CD14-positive monocyte (primary cell): ENCODE measurements at regions not wholly inside any gene's neighbourhood (a gene's known extent, or its start where the extent isn't known, plus 50 kb on each side); places are given as distances from the start of the nearest gene placed in this dataset.

Source experiments
- DNase-seq, 3 donors: peaks; one replicate each; pipeline ENCODE4 v3.0.0-alpha.2; 2011 to 2022
- H2AFZ ChIP-seq: 2 replicates; pipeline ENCODE4 v1.6.0; 2012; ENCODE audit warnings: mild to moderate bottlenecking, low read depth, low read length, inconsistent platforms; ENCODE audit not compliant: insufficient read depth, poor library complexity, severe bottlenecking
- H3K27ac ChIP-seq, 2 donors: 1 replicate in 1 of 2; 2 replicates in 1 of 2; pipeline ENCODE4 v1.5.1; 2012 to 2013; ENCODE audit warnings: low read length in 2 of 2, control low read depth in 1 of 2, inconsistent platforms in 1 of 2, low read depth in 1 of 2, mild to moderate bottlenecking in 1 of 2
- H3K27me3 ChIP-seq, 2 donors: one replicate each; pipeline versions ENCODE4 v1.6.0 to v1.6.1; 2011 to 2013; ENCODE audit warnings: low read length in 2 of 2; ENCODE audit not compliant: control insufficient read depth in 2 of 2, insufficient read depth in 2 of 2
- H3K36me3 ChIP-seq, 2 donors: replicated peaks in 1 of 2; 1 replicate in 1 of 2; 2 replicates in 1 of 2; pipeline versions ENCODE4 v1.5.1 to v1.6.1; 2012 to 2013; ENCODE audit warnings: low read length in 2 of 2, control low read depth in 1 of 2, inconsistent platforms in 1 of 2, mild to moderate bottlenecking in 1 of 2; ENCODE audit not compliant: insufficient read depth in 2 of 2, control insufficient read depth in 1 of 2
- H3K4me1 ChIP-seq, 2 donors: 1 replicate in 1 of 2; 2 replicates in 1 of 2; pipeline versions ENCODE4 v1.5.1 to v1.6.1; 2012 to 2013; ENCODE audit warnings: low read length in 2 of 2, control low read depth in 1 of 2, inconsistent platforms in 1 of 2, mild to moderate bottlenecking in 1 of 2, moderate library complexity in 1 of 2; ENCODE audit not compliant: insufficient read depth in 2 of 2, control insufficient read depth in 1 of 2
- H3K4me2 ChIP-seq: replicated peaks from 2 replicates; pipeline ENCODE3; 2012; ENCODE audit warnings: low read length, moderate library complexity, mild to moderate bottlenecking; ENCODE audit not compliant: poor library complexity, severe bottlenecking; ENCODE audit errors: extremely low read depth
- H3K4me3 ChIP-seq, 3 experiments: fragments of 200-600 bp in 1 of 3; sonication (generic) in 1 of 3; replicated peaks in 1 of 3; 1 replicate in 2 of 3; 2 replicates in 1 of 3; pipeline ENCODE4 v1.5.1; 2011 to 2013; ENCODE audit warnings: low read length in 3 of 3, mild to moderate bottlenecking in 3 of 3, control low read depth in 2 of 3, low read depth in 2 of 3, inconsistent platforms in 1 of 3, moderate library complexity in 1 of 3
- H3K79me2 ChIP-seq: 2 replicates; pipeline ENCODE4 v1.6.0; 2012; ENCODE audit warnings: mild to moderate bottlenecking, control low read depth, inconsistent platforms, low read length, moderate library complexity; ENCODE audit not compliant: insufficient read depth
- H3K9ac ChIP-seq: 2 replicates; pipeline ENCODE4 v1.6.0; 2017; ENCODE audit warnings: low read length, mild to moderate bottlenecking; ENCODE audit not compliant: insufficient read depth, poor library complexity, severe bottlenecking
- H3K9me3 ChIP-seq, 2 donors: replicated peaks in 1 of 2; 1 replicate in 1 of 2; 2 replicates in 1 of 2; pipeline versions ENCODE4 v1.5.1 to v1.6.1; 2012 to 2013; ENCODE audit warnings: low read length in 2 of 2, control low read depth in 1 of 2; ENCODE audit not compliant: control insufficient read depth in 1 of 2, insufficient read depth in 1 of 2
- H4K20me1 ChIP-seq: 2 replicates; pipeline ENCODE4 v1.6.0; 2012; ENCODE audit warnings: mild to moderate bottlenecking, low read length, control low read depth, moderate library complexity; ENCODE audit not compliant: insufficient read depth
- H3K27ac Mint-ChIP-seq, 7 donors: one replicate each; pipeline ENCODE4 v1.8.0; 2020; ENCODE audit warnings: mild to moderate bottlenecking in 7 of 7, mixed read lengths in 7 of 7, moderate library complexity in 6 of 7, inconsistent platforms in 2 of 7
- H3K27me3 Mint-ChIP-seq, 3 donors: one replicate each; pipeline ENCODE4 v1.8.0; 2021 to 2022; ENCODE audit warnings: low read depth in 3 of 3, mild to moderate bottlenecking in 3 of 3, mixed read lengths in 3 of 3, moderate library complexity in 3 of 3, inconsistent platforms in 1 of 3
- H3K36me3 Mint-ChIP-seq, 2 donors: one replicate each; pipeline ENCODE4 v1.8.0; 2020; ENCODE audit warnings: mixed read lengths in 2 of 2, inconsistent platforms in 1 of 2, mild to moderate bottlenecking in 1 of 2
- H3K4me1 Mint-ChIP-seq: one replicate; pipeline ENCODE4 v1.8.0; 2020; ENCODE audit warnings: mild to moderate bottlenecking, mixed read lengths
- H3K4me3 Mint-ChIP-seq, 2 donors: one replicate each; pipeline ENCODE4 v1.8.0; 2020; ENCODE audit warnings: mild to moderate bottlenecking in 2 of 2, mixed read lengths in 2 of 2, moderate library complexity in 1 of 2
- H3K9me3 Mint-ChIP-seq, 7 donors: one replicate each; pipeline ENCODE4 v1.8.0; 2020 to 2022; ENCODE audit warnings: mixed read lengths in 7 of 7, mild to moderate bottlenecking in 6 of 7, moderate library complexity in 6 of 7, inconsistent platforms in 2 of 7
- CTCF ChIP-seq: fragments of 200-600 bp; IDR thresholded peaks from one replicate; pipeline ENCODE4 v1.8.0; 2022; ENCODE audit warnings: antibody characterized with exemption, mild to moderate bottlenecking
- WGBS: methylation state at CpG from one replicate; pipeline ENCODE4 v1.1.5; 2013; ENCODE audit warnings: missing lambda C conversion rate; ENCODE audit not compliant: insufficient coverage; 5-methylcytosine and 5-hydroxymethylcytosine counted together
- intact Hi-C, 2 donors: fragments of 100-400 bp; cut with micrococcal nuclease; formaldehyde crosslinking; loops; one replicate each; pipeline versions ENCODE4 v1.15.0 to v1.15.1; 2023

GRCh38 chr6:168962886-168963285 is 290.8 kb downstream of the THBS2 start:
- 97% methylated on average over 12 of the region's 14 CpGs for WGBS
- H3K9me3 Mint-ChIP-seq: peaks cover 0 to 4% (median 0%) of the 10 kb centered on the region in 7 donors
- H3K27me3 Mint-ChIP-seq: peaks cover 0 to 7% (median 5%) of the 10 kb centered on the region in 3 donors

GRCh38 chr6:168961264-168961656 is 292.4 kb downstream of the THBS2 start:
- Histone ChIP-seq H3K79me2 (no peaks in the 10 kb centered on the region), H3K9ac (no peak overlapping the region), H4K20me1 (no peaks in the 10 kb centered on the region), H3K4me1 (no peaks in the 10 kb centered on the region), H3K36me3 (no peaks in the 10 kb centered on the region), H3K4me3 (no peak overlapping the region), H3K9me3 (no peaks in the 10 kb centered on the region), H3K27me3 (no peaks in the 10 kb centered on the region), H3K4me2 (no peak overlapping the region), H2AFZ (no peak overlapping the region), H3K27ac (no peak overlapping the region)
- no peak for TF ChIP-seq CTCF
- Mint-ChIP-seq H3K4me3 (no peak overlapping the region), H3K4me1 (no peaks in the 10 kb centered on the region), H3K9me3 (no peaks in the 10 kb centered on the region), H3K36me3 (no peaks in the 10 kb centered on the region), H3K27me3 (peaks cover 0 to 9% (median 5%) of the 10 kb centered on the region in 3 donors), H3K27ac (no peak overlapping the region)
- WGBS: 64% methylated on average over 5 of the region's 13 CpGs
- DNase-seq: no peak
- intact Hi-C loops: no loop called here

More at GRCh38 chr6:168962886-168963285, 290.8 kb downstream of the THBS2 start:
- Mint-ChIP-seq H3K36me3 (no peaks in the 10 kb centered on the region), H3K27ac (no peak overlapping the region), H3K4me1 (no peaks in the 10 kb centered on the region), H3K4me3 (no peak overlapping the region)
- Histone ChIP-seq H3K9ac (no peak overlapping the region), H3K27me3 (no peaks in the 10 kb centered on the region), H3K27ac (no peak overlapping the region), H3K4me3 (no peak overlapping the region), H3K79me2 (no peaks in the 10 kb centered on the region), H3K9me3 (no peaks in the 10 kb centered on the region), H3K4me1 (no peaks in the 10 kb centered on the region), H2AFZ (no peak overlapping the region), H4K20me1 (no peaks in the 10 kb centered on the region), H3K36me3 (no peaks in the 10 kb centered on the region), H3K4me2 (no peak overlapping the region)
- no peak for TF ChIP-seq CTCF
- intact Hi-C loops: no loop called here
- DNase-seq: no peak
